ENCODE measurements at regions not wholly inside any gene's neighbourhood (a gene's known extent, or its start where the extent isn't known, plus 50 kb on each side); places are given as distances from the start of the nearest gene placed in this dataset.

- Histone ChIP-seq H3K27ac (ENCODE audit: low read length) (no peak overlapping the region), H3K27me3 (ENCODE audit: insufficient read depth, low read depth, low read length) (no peaks in the 10 kb centered on the region), H3K4me3 (ENCODE audit: low read length) (no peak overlapping the region), H3K9me2 (ENCODE audit: insufficient read depth, low read length) (no peaks in the 10 kb centered on the region), H3K36me3 (ENCODE audit: insufficient read depth, low read length) (no peaks in the 10 kb centered on the region), H4K20me1 (ENCODE audit: insufficient read depth) (no peaks in the 10 kb centered on the region), H3K79me2 (replicated peaks; ENCODE audit: insufficient read depth, low read length) (no peaks in the 10 kb centered on the region), H2AFZ (ENCODE audit: low read depth, low read length) (no peak overlapping the region), H3K9me3 (ENCODE audit: low read length) (no peaks in the 10 kb centered on the region), H3K4me2 (ENCODE audit: low read length) (no peak overlapping the region), H3K9ac (ENCODE audit: low read length) (no peak overlapping the region), H3F3A (ENCODE audit: insufficient read depth, low read length, poor library complexity, severe bottlenecking) (no peaks in the 10 kb centered on the region)
- TF ChIP-seq, protein P1, sequence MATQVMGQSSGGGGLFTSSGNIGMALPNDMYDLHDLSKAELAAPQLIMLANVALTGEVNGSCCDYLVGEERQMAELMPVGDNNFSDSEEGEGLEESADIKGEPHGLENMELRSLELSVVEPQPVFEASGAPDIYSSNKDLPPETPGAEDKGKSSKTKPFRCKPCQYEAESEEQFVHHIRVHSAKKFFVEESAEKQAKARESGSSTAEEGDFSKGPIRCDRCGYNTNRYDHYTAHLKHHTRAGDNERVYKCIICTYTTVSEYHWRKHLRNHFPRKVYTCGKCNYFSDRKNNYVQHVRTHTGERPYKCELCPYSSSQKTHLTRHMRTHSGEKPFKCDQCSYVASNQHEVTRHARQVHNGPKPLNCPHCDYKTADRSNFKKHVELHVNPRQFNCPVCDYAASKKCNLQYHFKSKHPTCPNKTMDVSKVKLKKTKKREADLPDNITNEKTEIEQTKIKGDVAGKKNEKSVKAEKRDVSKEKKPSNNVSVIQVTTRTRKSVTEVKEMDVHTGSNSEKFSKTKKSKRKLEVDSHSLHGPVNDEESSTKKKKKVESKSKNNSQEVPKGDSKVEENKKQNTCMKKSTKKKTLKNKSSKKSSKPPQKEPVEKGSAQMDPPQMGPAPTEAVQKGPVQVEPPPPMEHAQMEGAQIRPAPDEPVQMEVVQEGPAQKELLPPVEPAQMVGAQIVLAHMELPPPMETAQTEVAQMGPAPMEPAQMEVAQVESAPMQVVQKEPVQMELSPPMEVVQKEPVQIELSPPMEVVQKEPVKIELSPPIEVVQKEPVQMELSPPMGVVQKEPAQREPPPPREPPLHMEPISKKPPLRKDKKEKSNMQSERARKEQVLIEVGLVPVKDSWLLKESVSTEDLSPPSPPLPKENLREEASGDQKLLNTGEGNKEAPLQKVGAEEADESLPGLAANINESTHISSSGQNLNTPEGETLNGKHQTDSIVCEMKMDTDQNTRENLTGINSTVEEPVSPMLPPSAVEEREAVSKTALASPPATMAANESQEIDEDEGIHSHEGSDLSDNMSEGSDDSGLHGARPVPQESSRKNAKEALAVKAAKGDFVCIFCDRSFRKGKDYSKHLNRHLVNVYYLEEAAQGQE (IDR thresholded peaks at IDR 0.05; ENCODE audit: borderline replicate concordance), result no peak
- TF ChIP-seq TAF1 (IDR thresholded peaks at IDR 0.05; ENCODE audit: low read depth) (no peak), POLR2AphosphoS5 (IDR thresholded peaks at IDR 0.05) (no peak), MXI1 (conservative IDR thresholded peaks at IDR 0.05; ENCODE audit: poor library complexity, severe bottlenecking) (no peak), SMC3 (conservative IDR thresholded peaks at IDR 0.05; ENCODE audit: poor library complexity) (no peak), EP300 (conservative IDR thresholded peaks at IDR 0.05; ENCODE audit: poor library complexity, severe bottlenecking) (no peak), EZH2 (IDR thresholded peaks at IDR 0.05; ENCODE audit: borderline replicate concordance, insufficient read depth, low read length, poor library complexity, severe bottlenecking) (no peak), RAD21 (conservative IDR thresholded peaks at IDR 0.05) (no peak)
- TF ChIP-seq, protein P2, sequence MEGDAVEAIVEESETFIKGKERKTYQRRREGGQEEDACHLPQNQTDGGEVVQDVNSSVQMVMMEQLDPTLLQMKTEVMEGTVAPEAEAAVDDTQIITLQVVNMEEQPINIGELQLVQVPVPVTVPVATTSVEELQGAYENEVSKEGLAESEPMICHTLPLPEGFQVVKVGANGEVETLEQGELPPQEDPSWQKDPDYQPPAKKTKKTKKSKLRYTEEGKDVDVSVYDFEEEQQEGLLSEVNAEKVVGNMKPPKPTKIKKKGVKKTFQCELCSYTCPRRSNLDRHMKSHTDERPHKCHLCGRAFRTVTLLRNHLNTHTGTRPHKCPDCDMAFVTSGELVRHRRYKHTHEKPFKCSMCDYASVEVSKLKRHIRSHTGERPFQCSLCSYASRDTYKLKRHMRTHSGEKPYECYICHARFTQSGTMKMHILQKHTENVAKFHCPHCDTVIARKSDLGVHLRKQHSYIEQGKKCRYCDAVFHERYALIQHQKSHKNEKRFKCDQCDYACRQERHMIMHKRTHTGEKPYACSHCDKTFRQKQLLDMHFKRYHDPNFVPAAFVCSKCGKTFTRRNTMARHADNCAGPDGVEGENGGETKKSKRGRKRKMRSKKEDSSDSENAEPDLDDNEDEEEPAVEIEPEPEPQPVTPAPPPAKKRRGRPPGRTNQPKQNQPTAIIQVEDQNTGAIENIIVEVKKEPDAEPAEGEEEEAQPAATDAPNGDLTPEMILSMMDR (IDR thresholded peaks at IDR 0.05; ENCODE audit: poor library complexity, severe bottlenecking), result no peak
Measured at GRCh38 chr3:126257174-126257573, 76.8 kb upstream of the ALDH1L1 start.

- Histone ChIP-seq H3K9me2 (ENCODE audit: insufficient read depth, low read length) (no peaks in the 10 kb centered on the region), H3K27ac (ENCODE audit: low read length) (no peak overlapping the region), H3K4me3 (ENCODE audit: low read length) (no peak overlapping the region), H3K9me3 (ENCODE audit: low read length) (no peaks in the 10 kb centered on the region), H2AFZ (ENCODE audit: low read depth, low read length) (no peak overlapping the region), H3F3A (ENCODE audit: insufficient read depth, low read length, poor library complexity, severe bottlenecking) (no peaks in the 10 kb centered on the region), H3K79me2 (replicated peaks; ENCODE audit: insufficient read depth, low read length) (no peaks in the 10 kb centered on the region), H3K36me3 (ENCODE audit: insufficient read depth, low read length) (no peaks in the 10 kb centered on the region), H4K20me1 (ENCODE audit: insufficient read depth) (no peaks in the 10 kb centered on the region), H3K27me3 (ENCODE audit: insufficient read depth, low read depth, low read length) (no peaks in the 10 kb centered on the region), H3K4me2 (ENCODE audit: low read length) (no peak overlapping the region), H3K9ac (ENCODE audit: low read length) (no peak overlapping the region)
- TF ChIP-seq EZH2 (IDR thresholded peaks at IDR 0.05; ENCODE audit: borderline replicate concordance, insufficient read depth, low read length, poor library complexity, severe bottlenecking) (no peak), TAF1 (IDR thresholded peaks at IDR 0.05; ENCODE audit: low read depth) (no peak), MXI1 (conservative IDR thresholded peaks at IDR 0.05; ENCODE audit: poor library complexity, severe bottlenecking) (no peak), EP300 (conservative IDR thresholded peaks at IDR 0.05; ENCODE audit: poor library complexity, severe bottlenecking) (no peak)
Measured at GRCh38 chr3:126256251-126256650, 75.9 kb upstream of the ALDH1L1 start.
